ENCODE measurements at regions not wholly inside any gene's neighbourhood (a gene's known extent, or its start where the extent isn't known, plus 50 kb on each side); places are given as distances from the start of the nearest gene placed in this dataset.

DNA sequence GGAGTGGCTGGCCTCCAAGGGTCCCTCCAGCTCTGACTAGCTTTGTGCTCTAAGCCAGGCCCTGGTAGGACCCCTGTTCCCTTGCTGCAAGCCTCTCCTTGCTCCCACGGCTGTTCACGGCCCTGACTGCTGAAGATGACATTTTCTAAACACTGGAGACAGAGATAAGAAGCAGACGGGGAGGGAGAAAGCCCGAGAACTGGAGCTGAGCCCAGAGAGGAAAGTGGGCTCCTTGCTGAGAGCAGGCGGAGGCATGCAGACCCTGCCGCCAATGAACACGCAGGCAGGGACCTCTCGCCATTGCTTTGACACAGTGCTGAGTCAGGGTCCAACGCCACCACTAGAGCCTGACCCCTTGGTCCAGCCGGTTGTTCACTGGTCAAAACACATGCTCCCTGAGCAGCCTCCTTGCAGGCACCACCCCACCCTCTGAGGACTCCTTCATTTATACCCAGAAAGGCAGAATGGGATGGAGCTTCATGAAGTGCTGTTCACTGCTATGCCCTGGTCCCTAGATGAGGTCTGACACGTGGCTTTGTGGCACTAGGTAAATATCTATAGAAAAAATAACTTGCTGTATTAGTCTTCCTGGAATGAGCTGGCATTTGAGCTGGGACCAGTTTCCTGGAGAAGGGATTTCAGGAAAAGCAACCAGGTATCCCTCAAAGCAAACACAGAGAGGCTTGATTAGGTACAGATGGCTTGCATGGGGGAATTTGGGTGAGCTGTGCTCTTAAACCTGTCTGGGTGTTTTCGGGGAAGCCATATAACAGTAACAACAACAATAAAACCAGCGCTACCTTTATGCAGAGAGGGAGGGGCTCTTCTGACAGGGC lies 65.7 kb downstream of the MCFD2 start:
- TF ChIP-seq, protein P1, sequence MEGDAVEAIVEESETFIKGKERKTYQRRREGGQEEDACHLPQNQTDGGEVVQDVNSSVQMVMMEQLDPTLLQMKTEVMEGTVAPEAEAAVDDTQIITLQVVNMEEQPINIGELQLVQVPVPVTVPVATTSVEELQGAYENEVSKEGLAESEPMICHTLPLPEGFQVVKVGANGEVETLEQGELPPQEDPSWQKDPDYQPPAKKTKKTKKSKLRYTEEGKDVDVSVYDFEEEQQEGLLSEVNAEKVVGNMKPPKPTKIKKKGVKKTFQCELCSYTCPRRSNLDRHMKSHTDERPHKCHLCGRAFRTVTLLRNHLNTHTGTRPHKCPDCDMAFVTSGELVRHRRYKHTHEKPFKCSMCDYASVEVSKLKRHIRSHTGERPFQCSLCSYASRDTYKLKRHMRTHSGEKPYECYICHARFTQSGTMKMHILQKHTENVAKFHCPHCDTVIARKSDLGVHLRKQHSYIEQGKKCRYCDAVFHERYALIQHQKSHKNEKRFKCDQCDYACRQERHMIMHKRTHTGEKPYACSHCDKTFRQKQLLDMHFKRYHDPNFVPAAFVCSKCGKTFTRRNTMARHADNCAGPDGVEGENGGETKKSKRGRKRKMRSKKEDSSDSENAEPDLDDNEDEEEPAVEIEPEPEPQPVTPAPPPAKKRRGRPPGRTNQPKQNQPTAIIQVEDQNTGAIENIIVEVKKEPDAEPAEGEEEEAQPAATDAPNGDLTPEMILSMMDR (IDR thresholded peaks at IDR 0.05) = no peak
- no peak for TF ChIP-seq POLR2A (IDR thresholded peaks at IDR 0.05)
- TF ChIP-seq EP300 (IDR thresholded peaks at IDR 0.05; ENCODE audit: low read depth) = peak; percentile 36
- peak; percentile 40 to 87 (median 47) for TF ChIP-seq POLR2AphosphoS5 (IDR thresholded peaks at IDR 0.05)
